A673 (cell line): ENCODE measurements at regions not wholly inside any gene's neighbourhood (a gene's known extent, or its start where the extent isn't known, plus 50 kb on each side); places are given as distances from the start of the nearest gene placed in this dataset.

Source experiments
- EZH2 ChIP-seq: fragments of 200-600 bp; sonication (generic); IDR thresholded peaks from 2 replicates; pipeline ENCODE4 v1.6.1; 2017; ENCODE audit warnings: borderline replicate concordance, low read depth, mild to moderate bottlenecking, mixed read lengths, antibody characterized with exemption, low read length; ENCODE audit not compliant: poor library complexity, severe bottlenecking
- TF ChIP-seq, protein P1 (sequence below): fragments of 300-800, 200-600 bp; sonication (generic); conservative IDR thresholded peaks from 2 replicates; pipeline ENCODE4 v1.5.1; 2017; ENCODE audit warnings: low read depth, mild to moderate bottlenecking, antibody characterized with exemption, low read length, moderate library complexity, mixed read lengths

- no peak for TF ChIP-seq EZH2
- TF ChIP-seq, protein P1, sequence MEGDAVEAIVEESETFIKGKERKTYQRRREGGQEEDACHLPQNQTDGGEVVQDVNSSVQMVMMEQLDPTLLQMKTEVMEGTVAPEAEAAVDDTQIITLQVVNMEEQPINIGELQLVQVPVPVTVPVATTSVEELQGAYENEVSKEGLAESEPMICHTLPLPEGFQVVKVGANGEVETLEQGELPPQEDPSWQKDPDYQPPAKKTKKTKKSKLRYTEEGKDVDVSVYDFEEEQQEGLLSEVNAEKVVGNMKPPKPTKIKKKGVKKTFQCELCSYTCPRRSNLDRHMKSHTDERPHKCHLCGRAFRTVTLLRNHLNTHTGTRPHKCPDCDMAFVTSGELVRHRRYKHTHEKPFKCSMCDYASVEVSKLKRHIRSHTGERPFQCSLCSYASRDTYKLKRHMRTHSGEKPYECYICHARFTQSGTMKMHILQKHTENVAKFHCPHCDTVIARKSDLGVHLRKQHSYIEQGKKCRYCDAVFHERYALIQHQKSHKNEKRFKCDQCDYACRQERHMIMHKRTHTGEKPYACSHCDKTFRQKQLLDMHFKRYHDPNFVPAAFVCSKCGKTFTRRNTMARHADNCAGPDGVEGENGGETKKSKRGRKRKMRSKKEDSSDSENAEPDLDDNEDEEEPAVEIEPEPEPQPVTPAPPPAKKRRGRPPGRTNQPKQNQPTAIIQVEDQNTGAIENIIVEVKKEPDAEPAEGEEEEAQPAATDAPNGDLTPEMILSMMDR, result no peak
These were observed 63.0 kb downstream of the DISP1 start for GRCh38 chr1:222877854-222878253.
